ENCODE measurements at regions not wholly inside any gene's neighbourhood (a gene's known extent, or its start where the extent isn't known, plus 50 kb on each side); places are given as distances from the start of the nearest gene placed in this dataset.

DNA sequence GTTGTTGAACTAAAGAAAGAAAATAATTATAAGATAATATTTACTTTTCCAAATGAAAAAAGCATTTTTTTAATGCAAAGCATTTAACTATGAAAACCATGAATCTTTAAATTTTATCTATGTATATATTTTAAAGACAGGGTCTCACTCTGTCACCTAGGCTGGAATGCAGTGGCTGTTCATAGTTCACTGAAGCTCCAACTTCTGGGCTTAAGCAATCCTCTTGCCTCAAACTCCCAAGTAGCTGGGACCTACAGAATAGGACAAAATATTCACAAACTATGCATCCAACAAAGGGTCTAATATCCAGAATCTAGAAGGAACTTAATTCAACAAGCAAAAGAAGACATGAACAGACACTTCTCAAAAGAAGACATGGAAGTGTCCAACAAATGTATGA lies 55.9 kb upstream of the ALB start:
- Mint-ChIP-seq H3K4me1 (ENCODE audit: low read depth, unreplicated experiment) (peaks cover 13% of the 10 kb centered on the region), H3K9me3 (ENCODE audit: unreplicated experiment) (no peaks in the 10 kb centered on the region), H3K27ac (ENCODE audit: unreplicated experiment) (no peak overlapping the region), H3K36me3 (ENCODE audit: insufficient read depth, unreplicated experiment) (no peaks in the 10 kb centered on the region), H3K27me3 (ENCODE audit: insufficient read depth, unreplicated experiment) (no peaks in the 10 kb centered on the region), H3K4me3 (ENCODE audit: unreplicated experiment) (no peak overlapping the region)
- Histone ChIP-seq H3K4me3 (ENCODE audit: low read depth, low read length) (no peak overlapping the region), H3K27me3 (replicated peaks; ENCODE audit: control insufficient read depth, insufficient read depth, low read length) (no peaks in the 10 kb centered on the region), H3K9me3 (no peaks in the 10 kb centered on the region), H3K36me3 (ENCODE audit: control insufficient read depth, insufficient read depth, low read length) (no peaks in the 10 kb centered on the region), H3K4me1 (peaks cover 31% of the 10 kb centered on the region)
- TF ChIP-seq, protein P1, sequence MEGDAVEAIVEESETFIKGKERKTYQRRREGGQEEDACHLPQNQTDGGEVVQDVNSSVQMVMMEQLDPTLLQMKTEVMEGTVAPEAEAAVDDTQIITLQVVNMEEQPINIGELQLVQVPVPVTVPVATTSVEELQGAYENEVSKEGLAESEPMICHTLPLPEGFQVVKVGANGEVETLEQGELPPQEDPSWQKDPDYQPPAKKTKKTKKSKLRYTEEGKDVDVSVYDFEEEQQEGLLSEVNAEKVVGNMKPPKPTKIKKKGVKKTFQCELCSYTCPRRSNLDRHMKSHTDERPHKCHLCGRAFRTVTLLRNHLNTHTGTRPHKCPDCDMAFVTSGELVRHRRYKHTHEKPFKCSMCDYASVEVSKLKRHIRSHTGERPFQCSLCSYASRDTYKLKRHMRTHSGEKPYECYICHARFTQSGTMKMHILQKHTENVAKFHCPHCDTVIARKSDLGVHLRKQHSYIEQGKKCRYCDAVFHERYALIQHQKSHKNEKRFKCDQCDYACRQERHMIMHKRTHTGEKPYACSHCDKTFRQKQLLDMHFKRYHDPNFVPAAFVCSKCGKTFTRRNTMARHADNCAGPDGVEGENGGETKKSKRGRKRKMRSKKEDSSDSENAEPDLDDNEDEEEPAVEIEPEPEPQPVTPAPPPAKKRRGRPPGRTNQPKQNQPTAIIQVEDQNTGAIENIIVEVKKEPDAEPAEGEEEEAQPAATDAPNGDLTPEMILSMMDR (IDR thresholded peaks at IDR 0.05; ENCODE audit: insufficient read depth in 1 of 2, low read depth in 1 of 2, low read length in 1 of 2, severe bottlenecking in 1 of 2, unreplicated experiment in 1 of 2): no peak
- ChIA-PET CTCF (no interaction called here), POLR2A (no interaction called here)
- BruUV-seq (replicated peaks): no TSS peak
- DNase-seq: no peak
- intact Hi-C loops (cut with micrococcal nuclease; ENCODE audit: unreplicated experiment): no loop called here

DNA sequence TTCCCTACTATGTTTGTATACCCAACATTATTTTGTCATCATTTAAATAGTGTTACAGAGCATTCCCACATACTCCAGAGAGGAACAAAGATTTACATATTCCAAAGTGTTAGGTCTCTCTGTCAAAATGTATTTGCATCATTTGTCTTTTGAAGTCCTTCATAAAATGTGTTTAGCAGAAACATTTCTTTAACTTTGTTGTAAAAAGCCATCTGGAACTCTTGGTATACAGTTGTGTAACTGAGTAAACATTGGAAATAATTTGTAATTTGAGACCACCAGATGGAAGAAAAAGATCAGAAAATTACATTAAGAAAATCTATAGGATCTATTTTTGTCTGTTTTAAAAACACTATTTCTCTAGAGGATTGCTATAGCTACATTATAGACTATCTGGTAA lies 56.6 kb upstream of the ALB start:
- Histone ChIP-seq H3K27me3 (replicated peaks; ENCODE audit: control insufficient read depth, insufficient read depth, low read length) (no peaks in the 10 kb centered on the region), H3K9me3 (no peaks in the 10 kb centered on the region), H3K4me3 (ENCODE audit: low read depth, low read length) (no peak overlapping the region), H3K36me3 (ENCODE audit: control insufficient read depth, insufficient read depth, low read length) (no peaks in the 10 kb centered on the region), H3K4me1 (peaks cover 31% of the 10 kb centered on the region)
- Mint-ChIP-seq H3K9me3 (ENCODE audit: unreplicated experiment) (no peaks in the 10 kb centered on the region), H3K27ac (ENCODE audit: unreplicated experiment) (no peak overlapping the region), H3K4me3 (ENCODE audit: unreplicated experiment) (no peak overlapping the region), H3K4me1 (ENCODE audit: low read depth, unreplicated experiment) (peaks cover 13% of the 10 kb centered on the region), H3K36me3 (ENCODE audit: insufficient read depth, unreplicated experiment) (no peaks in the 10 kb centered on the region), H3K27me3 (ENCODE audit: insufficient read depth, unreplicated experiment) (no peaks in the 10 kb centered on the region)
- CTCF ChIA-PET: no interaction called here
- no peak for DNase-seq
- BruUV-seq (replicated peaks): no TSS peak
- intact Hi-C loops (cut with micrococcal nuclease; ENCODE audit: unreplicated experiment): no loop called here
- POLR2A ChIA-PET: no interaction called here
- TF ChIP-seq, protein P1 (IDR thresholded peaks at IDR 0.05; ENCODE audit: insufficient read depth in 1 of 2, low read depth in 1 of 2, low read length in 1 of 2, severe bottlenecking in 1 of 2, unreplicated experiment in 1 of 2): no peak

DNA sequence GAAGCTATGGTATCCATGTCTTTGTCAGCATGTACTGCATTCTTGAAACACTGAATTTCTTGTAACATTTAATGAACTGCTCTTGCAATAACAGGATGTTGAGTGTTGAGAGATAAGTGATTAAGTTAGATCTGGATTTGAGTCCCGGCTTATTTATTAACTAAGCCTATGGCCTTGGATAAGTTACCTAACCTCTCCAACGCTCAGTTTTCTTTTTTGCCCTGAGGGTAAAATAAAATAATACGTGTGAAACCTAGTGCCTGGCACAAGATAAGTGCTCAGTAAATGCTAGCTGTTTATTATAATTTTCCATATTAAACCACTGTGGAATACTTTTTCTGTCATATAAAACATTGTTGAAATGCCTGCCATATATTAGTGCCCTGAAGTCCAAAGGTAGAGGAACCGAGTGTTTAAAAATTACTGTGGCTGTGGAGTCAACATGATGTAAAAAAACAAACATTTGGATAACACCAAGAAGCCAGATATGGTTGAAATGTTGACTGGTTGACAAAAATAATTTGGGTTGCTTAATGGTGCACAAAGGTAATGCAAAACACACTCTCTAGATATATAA lies 58.6 kb upstream of the ALB start:
- no peaks in the 10 kb centered on the region for H3K36me3 ChIP-seq (ENCODE audit: control insufficient read depth, insufficient read depth, low read length)
- TF ChIP-seq, protein P1 (IDR thresholded peaks at IDR 0.05; ENCODE audit: insufficient read depth in 1 of 2, low read depth in 1 of 2, low read length in 1 of 2, severe bottlenecking in 1 of 2, unreplicated experiment in 1 of 2): no peak
- H3K27me3 ChIP-seq (replicated peaks; ENCODE audit: control insufficient read depth, insufficient read depth, low read length): no peaks in the 10 kb centered on the region
- ChIA-PET CTCF (no interaction called here), POLR2A (no interaction called here)
- H3K27me3 Mint-ChIP-seq (ENCODE audit: insufficient read depth, unreplicated experiment): no peaks in the 10 kb centered on the region
- H3K27ac Mint-ChIP-seq (ENCODE audit: unreplicated experiment): no peak overlapping the region
- no peak overlapping the region for H3K4me3 ChIP-seq (ENCODE audit: low read depth, low read length)
- peaks cover 23% of the 10 kb centered on the region for H3K4me1 Mint-ChIP-seq (ENCODE audit: low read depth, unreplicated experiment)
- H3K4me1 ChIP-seq: peaks cover 31% of the 10 kb centered on the region
- H3K36me3 Mint-ChIP-seq (ENCODE audit: insufficient read depth, unreplicated experiment): no peaks in the 10 kb centered on the region
- intact Hi-C loops (cut with micrococcal nuclease; ENCODE audit: unreplicated experiment): loop anchor here (1.0 kb wide), 3 partner anchors 44 to 101 kb away; no protein-coding TSS in a partner anchor
- H3K4me3 Mint-ChIP-seq (ENCODE audit: unreplicated experiment): peak overlapping the region; percentile 7
- peak in 1 of 2 experiments; percentile 15 for DNase-seq
- H3K9me3 Mint-ChIP-seq (ENCODE audit: unreplicated experiment): no peaks in the 10 kb centered on the region
- no peaks in the 10 kb centered on the region for H3K9me3 ChIP-seq
- no TSS peak for BruUV-seq (replicated peaks)
